SK-N-SH treated with all-trans-retinoic acid at 6 μM for 48 hours (cell line): ENCODE measurements at regions not wholly inside any gene's neighbourhood (a gene's known extent, or its start where the extent isn't known, plus 50 kb on each side); places are given as distances from the start of the nearest gene placed in this dataset.

Source experiments
- ATAC-seq: fragments of 200-7000 bp; cut with Tn5 transposase; 3 replicates; pipeline ENCODE4 v1.9.1; 2020; ENCODE audit warnings: mild to moderate bottlenecking, moderate library complexity
- ARNTL ChIP-seq: fragments of 450-650 bp; formaldehyde crosslinking; IDR thresholded peaks from 2 replicates; pipeline ENCODE4 v1.5.0; 2020; ENCODE audit warnings: low read depth, mild to moderate bottlenecking, moderate library complexity, borderline replicate concordance
- BACH2 ChIP-seq: fragments of 250-450 bp; sonication (Bioruptor Pico); IDR thresholded peaks from 2 replicates; pipeline ENCODE4 v1.9.0; 2021; ENCODE audit warnings: mild to moderate bottlenecking, borderline replicate concordance
- CSDC2 ChIP-seq: fragments of 250-450 bp; sonication (Bioruptor Pico); IDR thresholded peaks from 2 replicates; pipeline ENCODE4 v1.5.0; 2020; ENCODE audit warnings: mild to moderate bottlenecking, moderate library complexity
- CSRNP3 ChIP-seq: fragments of 250-450 bp; sonication (Bioruptor Pico); IDR thresholded peaks from 2 replicates; pipeline ENCODE4 v1.5.1; 2021; ENCODE audit warnings: mild to moderate bottlenecking, moderate library complexity
- ESRRG ChIP-seq: fragments of 250-450 bp; sonication (Bioruptor Pico); IDR thresholded peaks from 2 replicates; pipeline ENCODE4 v1.6.1; 2021; ENCODE audit warnings: mild to moderate bottlenecking
- GLIS3 ChIP-seq: fragments of 250-450 bp; sonication (Bioruptor Pico); IDR thresholded peaks from 2 replicates; pipeline ENCODE4 v1.5.0; 2020; ENCODE audit warnings: mild to moderate bottlenecking, moderate library complexity
- ISL1 ChIP-seq: fragments of 250-450 bp; sonication (Bioruptor Pico); IDR thresholded peaks from 2 replicates; pipeline ENCODE4 v2.1.2; 2022; ENCODE audit warnings: mild to moderate bottlenecking, moderate library complexity
- OSR1 ChIP-seq: fragments of 250-450 bp; sonication (Bioruptor Pico); IDR thresholded peaks from 2 replicates; pipeline ENCODE4 v1.8.0; 2022; ENCODE audit warnings: moderate library complexity, mild to moderate bottlenecking, inconsistent platforms
- PPARA ChIP-seq: fragments of 250-450 bp; sonication (Bioruptor Pico); IDR thresholded peaks from 2 replicates; pipeline ENCODE4 v1.5.0; 2020; ENCODE audit warnings: mild to moderate bottlenecking, borderline replicate concordance
- RARB ChIP-seq: fragments of 250-450 bp; sonication (Bioruptor Pico); IDR thresholded peaks from 2 replicates; pipeline ENCODE4 v1.8.0; 2021; ENCODE audit warnings: mild to moderate bottlenecking, moderate library complexity
- SNAI2 ChIP-seq: fragments of 250-450 bp; sonication (Bioruptor Pico); IDR thresholded peaks from 2 replicates; pipeline ENCODE4 v1.5.0; 2020; ENCODE audit warnings: mild to moderate bottlenecking, moderate library complexity
- TCF4 ChIP-seq: fragments of 250-450 bp; sonication (Bioruptor Pico); IDR thresholded peaks from 2 replicates; pipeline ENCODE4 v1.8.0; 2021; ENCODE audit warnings: mild to moderate bottlenecking, moderate library complexity, borderline replicate concordance
- TOX ChIP-seq: fragments of 250-450 bp; sonication (Bioruptor Pico); IDR thresholded peaks from 2 replicates; pipeline ENCODE4 v1.8.0; 2021; ENCODE audit warnings: mild to moderate bottlenecking, moderate library complexity, borderline replicate concordance
- TSHZ2 ChIP-seq: fragments of 250-450 bp; sonication (Bioruptor Pico); IDR thresholded peaks from 2 replicates; pipeline ENCODE4 v1.5.0; 2020; ENCODE audit warnings: mild to moderate bottlenecking, moderate library complexity
- ZC3H10 ChIP-seq: fragments of 250-450 bp; sonication (Bioruptor Pico); IDR thresholded peaks from 2 replicates; pipeline ENCODE4 v1.5.1; 2021; ENCODE audit warnings: mild to moderate bottlenecking, moderate library complexity
- ZFP3 ChIP-seq: fragments of 250-450 bp; sonication (Bioruptor Pico); IDR thresholded peaks from 2 replicates; pipeline ENCODE4 v1.5.0; 2020; ENCODE audit warnings: mild to moderate bottlenecking, moderate library complexity
- ZFP30 ChIP-seq: fragments of 450-650 bp; formaldehyde crosslinking; IDR thresholded peaks from 2 replicates; pipeline ENCODE4 v1.5.0; 2022; ENCODE audit warnings: mild to moderate bottlenecking, moderate library complexity
- ZNF565 ChIP-seq: fragments of 450-650 bp; formaldehyde crosslinking; conservative IDR thresholded peaks from 2 replicates; pipeline ENCODE4 v1.5.0; 2020; ENCODE audit warnings: low read depth, mild to moderate bottlenecking, moderate library complexity
- ZNF8 ChIP-seq: fragments of 450-650 bp; formaldehyde crosslinking; IDR thresholded peaks from 2 replicates; pipeline ENCODE4 v1.5.0; 2020; ENCODE audit warnings: mild to moderate bottlenecking, moderate library complexity
- TF ChIP-seq, protein P1 (sequence below): fragments of 250-450 bp; sonication (Bioruptor Pico); IDR thresholded peaks from 2 replicates; pipeline ENCODE4 v1.8.0; 2020; ENCODE audit warnings: mild to moderate bottlenecking, moderate library complexity, borderline replicate concordance

GRCh38 chr3:144544871-144545270 is 573.2 kb downstream of the DIPK2A start (continued):
- TF ChIP-seq CSRNP3 (CRISPR knock-in tag): no peak

- no peak for TF ChIP-seq OSR1 (CRISPR knock-in tag)
- no peak for TF ChIP-seq CSDC2 (CRISPR knock-in tag)
- no peak for TF ChIP-seq ZNF8
- TF ChIP-seq ZNF565 (CRISPR knock-in tag): no peak
- TF ChIP-seq, protein P1, sequence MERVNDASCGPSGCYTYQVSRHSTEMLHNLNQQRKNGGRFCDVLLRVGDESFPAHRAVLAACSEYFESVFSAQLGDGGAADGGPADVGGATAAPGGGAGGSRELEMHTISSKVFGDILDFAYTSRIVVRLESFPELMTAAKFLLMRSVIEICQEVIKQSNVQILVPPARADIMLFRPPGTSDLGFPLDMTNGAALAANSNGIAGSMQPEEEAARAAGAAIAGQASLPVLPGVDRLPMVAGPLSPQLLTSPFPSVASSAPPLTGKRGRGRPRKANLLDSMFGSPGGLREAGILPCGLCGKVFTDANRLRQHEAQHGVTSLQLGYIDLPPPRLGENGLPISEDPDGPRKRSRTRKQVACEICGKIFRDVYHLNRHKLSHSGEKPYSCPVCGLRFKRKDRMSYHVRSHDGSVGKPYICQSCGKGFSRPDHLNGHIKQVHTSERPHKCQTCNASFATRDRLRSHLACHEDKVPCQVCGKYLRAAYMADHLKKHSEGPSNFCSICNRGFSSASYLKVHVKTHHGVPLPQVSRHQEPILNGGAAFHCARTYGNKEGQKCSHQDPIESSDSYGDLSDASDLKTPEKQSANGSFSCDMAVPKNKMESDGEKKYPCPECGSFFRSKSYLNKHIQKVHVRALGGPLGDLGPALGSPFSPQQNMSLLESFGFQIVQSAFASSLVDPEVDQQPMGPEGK (CRISPR knock-in tag): no peak
- no peak for TF ChIP-seq TCF4 (CRISPR knock-in tag)
- no peak for TF ChIP-seq GLIS3 (CRISPR knock-in tag)
- no peak for TF ChIP-seq RARB (CRISPR knock-in tag)
- TF ChIP-seq SNAI2 (CRISPR knock-in tag): no peak
- no peak for TF ChIP-seq TOX
- TF ChIP-seq BACH2 (CRISPR knock-in tag): no peak
- TF ChIP-seq TSHZ2 (CRISPR knock-in tag): no peak
- no peak for ATAC-seq
Observed at GRCh38 chr3:144546539-144546938, 574.9 kb downstream of the DIPK2A start.

GRCh38 chr3:144548346-144548745 is 576.7 kb downstream of the DIPK2A start:
- ATAC-seq: no peak
- TF ChIP-seq ZNF8: no peak
- TF ChIP-seq BACH2 (CRISPR knock-in tag): no peak
- TF ChIP-seq GLIS3 (CRISPR knock-in tag): no peak
- TF ChIP-seq TOX: no peak
- no peak for TF ChIP-seq ZFP3 (CRISPR knock-in tag)
- no peak for TF ChIP-seq TCF4 (CRISPR knock-in tag)
- TF ChIP-seq ZFP30: no peak
- TF ChIP-seq PPARA: no peak
- TF ChIP-seq ESRRG (CRISPR knock-in tag): no peak
- TF ChIP-seq ARNTL (CRISPR knock-in tag): no peak
- TF ChIP-seq SNAI2 (CRISPR knock-in tag): no peak
- no peak for TF ChIP-seq CSDC2 (CRISPR knock-in tag)

DNA sequence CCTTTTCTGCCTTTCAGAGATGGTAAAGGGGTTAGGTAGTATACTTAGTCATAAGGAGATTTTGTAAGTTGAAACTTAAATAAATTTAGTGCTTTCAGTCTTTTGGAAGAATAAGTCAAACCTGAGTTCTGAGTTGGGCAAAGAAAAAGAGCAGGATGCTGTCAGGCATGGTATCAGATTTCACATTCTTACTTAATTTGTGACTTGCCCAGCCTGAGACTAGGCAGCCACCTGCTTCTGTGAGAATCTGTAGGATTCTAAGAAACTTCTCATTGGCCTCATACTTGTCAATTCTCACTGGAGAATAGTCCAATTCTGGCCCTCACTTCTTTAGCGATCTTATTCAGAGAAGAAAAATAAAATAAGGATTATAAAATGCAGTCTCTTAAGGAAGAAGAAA is 577.5 kb downstream of the DIPK2A start:
- no peak for TF ChIP-seq RARB (CRISPR knock-in tag)
- TF ChIP-seq CSRNP3 (CRISPR knock-in tag): no peak
- TF ChIP-seq ESRRG (CRISPR knock-in tag): no peak
- no peak for TF ChIP-seq ZC3H10 (CRISPR knock-in tag)
- TF ChIP-seq SNAI2 (CRISPR knock-in tag): no peak
- TF ChIP-seq GLIS3 (CRISPR knock-in tag): no peak
- TF ChIP-seq ISL1 (CRISPR knock-in tag): no peak
- no peak for TF ChIP-seq PPARA
- no peak for TF ChIP-seq TSHZ2 (CRISPR knock-in tag)
- TF ChIP-seq, protein P1 (CRISPR knock-in tag): no peak
- no peak for TF ChIP-seq ZNF565 (CRISPR knock-in tag)
- ATAC-seq: no peak
